ENCODE measurements at regions not wholly inside any gene's neighbourhood (a gene's known extent, or its start where the extent isn't known, plus 50 kb on each side); places are given as distances from the start of the nearest gene placed in this dataset.
A peak's percentile ranks its signal among the peaks of the same experiment; 100 is the strongest.

DNA sequence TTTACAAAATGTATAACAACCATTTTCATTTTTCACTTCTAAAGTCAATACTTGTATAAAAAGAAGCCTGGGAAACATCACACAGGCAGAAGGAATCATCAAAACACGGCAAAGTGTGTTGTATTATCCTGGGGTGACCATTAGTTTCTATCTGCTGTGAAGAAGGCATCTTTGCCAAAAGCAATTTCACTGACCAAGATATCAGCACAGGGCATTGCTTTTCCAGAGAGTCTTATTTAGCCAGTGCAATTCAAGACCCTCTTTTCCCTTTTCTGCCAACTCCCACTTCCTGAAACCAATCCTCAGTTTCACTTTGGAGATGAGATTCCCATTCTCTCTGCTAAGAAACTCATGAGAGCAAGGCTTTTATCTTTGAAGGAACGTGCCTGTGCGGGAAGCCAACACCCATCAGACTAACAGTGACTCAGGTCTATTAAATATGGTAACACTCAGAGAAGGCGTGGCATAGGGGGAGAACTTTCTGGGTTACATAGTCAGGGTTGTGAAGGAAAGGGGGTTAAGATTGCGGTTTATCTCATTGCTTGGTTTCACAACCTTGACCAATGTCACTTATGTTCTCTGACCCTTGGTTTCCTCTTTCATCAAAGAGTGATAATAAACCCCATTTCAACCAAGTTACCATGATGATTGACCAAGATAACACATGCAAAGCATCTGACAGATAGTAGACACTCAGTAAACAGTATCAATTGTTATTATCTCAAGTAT lies 666.9 kb upstream of the KLF4 start:
- TF ChIP-seq POLR2AphosphoS5 (IDR thresholded peaks at IDR 0.05), result no peak
- peak in 1 of 2 donors; percentile 20 for TF ChIP-seq POLR2A (IDR thresholded peaks at IDR 0.05)
- TF ChIP-seq, protein P1, sequence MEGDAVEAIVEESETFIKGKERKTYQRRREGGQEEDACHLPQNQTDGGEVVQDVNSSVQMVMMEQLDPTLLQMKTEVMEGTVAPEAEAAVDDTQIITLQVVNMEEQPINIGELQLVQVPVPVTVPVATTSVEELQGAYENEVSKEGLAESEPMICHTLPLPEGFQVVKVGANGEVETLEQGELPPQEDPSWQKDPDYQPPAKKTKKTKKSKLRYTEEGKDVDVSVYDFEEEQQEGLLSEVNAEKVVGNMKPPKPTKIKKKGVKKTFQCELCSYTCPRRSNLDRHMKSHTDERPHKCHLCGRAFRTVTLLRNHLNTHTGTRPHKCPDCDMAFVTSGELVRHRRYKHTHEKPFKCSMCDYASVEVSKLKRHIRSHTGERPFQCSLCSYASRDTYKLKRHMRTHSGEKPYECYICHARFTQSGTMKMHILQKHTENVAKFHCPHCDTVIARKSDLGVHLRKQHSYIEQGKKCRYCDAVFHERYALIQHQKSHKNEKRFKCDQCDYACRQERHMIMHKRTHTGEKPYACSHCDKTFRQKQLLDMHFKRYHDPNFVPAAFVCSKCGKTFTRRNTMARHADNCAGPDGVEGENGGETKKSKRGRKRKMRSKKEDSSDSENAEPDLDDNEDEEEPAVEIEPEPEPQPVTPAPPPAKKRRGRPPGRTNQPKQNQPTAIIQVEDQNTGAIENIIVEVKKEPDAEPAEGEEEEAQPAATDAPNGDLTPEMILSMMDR (IDR thresholded peaks at IDR 0.05), result no peak
- TF ChIP-seq EP300 (IDR thresholded peaks at IDR 0.05), result no peak
